Hematopoietic multipotent progenitor cell treated with erythropoietin and hydrocortisone succinate and interleukin-3 and kit ligand, for 6 days (in vitro differentiated cells): ENCODE measurements at regions not wholly inside any gene's neighbourhood (a gene's known extent, or its start where the extent isn't known, plus 50 kb on each side); places are given as distances from the start of the nearest gene placed in this dataset.
"Not testable (repeated sequence)": the region's sequence is repeated elsewhere in the genome, so short reads cannot be mapped to it uniquely, and the experiment has no call there.

Source experiments
- DNase-seq: peaks from one replicate; pipeline ENCODE4 v3.0.0-alpha.2; 2015

DNA sequence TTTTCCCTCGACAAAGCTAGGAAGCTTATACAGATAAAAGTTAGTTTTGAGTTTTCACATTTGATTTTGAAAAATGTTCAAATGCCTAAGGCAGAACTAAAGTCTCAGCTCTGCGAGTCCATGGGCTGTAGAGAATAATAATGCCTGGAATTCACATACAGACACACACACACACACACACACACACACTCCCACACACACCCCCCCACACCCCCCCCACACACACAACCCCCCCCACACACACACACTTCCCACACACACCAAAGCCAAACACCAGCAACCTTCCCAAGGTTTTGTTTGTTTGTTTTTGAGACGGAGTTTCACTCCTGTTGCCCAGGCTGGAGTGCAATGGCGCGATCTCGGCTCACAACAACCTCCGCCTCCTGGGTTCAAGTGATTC is 62.8 kb upstream of the EIF5 start:
- DNase-seq = no peak

DNA sequence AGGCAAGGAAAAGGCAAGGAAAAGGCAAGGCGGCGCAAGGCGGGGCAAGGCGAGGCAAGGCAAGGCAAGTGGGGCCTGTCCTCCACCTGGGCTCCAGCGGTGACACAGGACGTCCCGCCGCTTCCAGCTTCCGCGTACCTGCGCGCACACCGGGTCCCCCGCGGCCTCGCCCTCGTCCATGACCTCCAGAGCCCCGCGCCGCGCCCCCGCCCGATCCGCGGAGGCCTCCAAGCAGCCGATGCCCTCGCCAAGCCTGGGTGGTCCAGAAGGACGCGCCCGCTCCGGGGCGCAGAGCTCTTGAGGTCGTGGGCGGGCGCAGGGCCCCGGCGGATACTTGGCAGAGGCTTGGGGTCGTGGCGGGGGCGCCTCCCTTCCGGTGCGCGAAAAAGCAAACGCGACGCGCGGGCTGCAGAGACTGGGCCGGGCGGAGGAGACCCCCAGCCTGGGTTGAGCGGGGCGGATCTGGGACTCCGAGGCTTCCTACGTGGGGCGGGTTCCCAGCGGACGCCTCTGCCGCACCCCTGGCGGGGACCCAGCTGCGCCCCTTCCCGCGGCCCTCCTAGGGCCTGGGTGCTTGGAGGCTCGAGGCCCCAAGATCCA is 60.8 kb upstream of the EIF5 start:
- DNase-seq = no peak

DNA sequence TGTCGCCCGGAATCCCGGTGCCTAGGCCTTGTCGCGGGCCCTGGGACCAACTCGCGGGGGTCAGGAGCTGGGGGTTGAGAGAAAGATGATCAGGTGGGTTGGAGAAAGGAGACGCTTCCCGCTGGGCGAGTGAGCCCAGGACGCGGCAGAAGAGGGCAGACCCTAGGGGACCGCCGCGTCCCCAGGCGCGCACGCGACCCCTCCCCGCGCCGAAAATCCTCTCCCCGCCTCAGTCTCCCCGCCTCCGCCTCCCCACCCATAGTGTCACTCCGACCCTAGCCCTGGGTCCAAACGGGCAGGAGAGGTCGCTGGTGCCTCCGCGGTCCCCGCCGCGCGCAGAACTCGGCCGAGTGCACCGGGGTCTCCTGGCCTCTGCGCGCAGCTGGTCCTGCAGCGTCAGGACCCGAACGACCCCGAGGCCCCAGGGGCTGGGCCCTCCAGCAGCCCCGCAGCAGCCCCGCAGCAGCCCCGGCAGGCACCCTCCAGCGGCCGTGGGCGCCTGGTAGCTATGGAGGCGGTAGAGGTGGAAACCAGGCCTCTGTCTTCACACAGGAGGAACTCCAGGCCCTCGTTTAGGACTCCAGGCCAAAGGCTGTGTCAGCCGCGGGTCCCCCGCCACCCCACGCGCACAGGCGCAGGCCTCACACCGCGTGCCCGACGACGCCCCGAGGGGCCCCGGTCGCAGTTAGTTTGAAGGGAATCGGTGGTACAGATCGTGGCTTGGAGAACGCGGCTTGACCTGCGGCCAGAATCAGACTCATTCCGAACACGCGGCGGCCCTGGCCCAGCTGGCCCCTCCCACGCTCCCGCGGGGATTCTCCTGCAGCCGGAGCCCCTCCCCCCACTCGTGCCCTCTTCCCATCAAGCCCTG is 60.1 kb upstream of the EIF5 start:
- no peak for DNase-seq

DNA sequence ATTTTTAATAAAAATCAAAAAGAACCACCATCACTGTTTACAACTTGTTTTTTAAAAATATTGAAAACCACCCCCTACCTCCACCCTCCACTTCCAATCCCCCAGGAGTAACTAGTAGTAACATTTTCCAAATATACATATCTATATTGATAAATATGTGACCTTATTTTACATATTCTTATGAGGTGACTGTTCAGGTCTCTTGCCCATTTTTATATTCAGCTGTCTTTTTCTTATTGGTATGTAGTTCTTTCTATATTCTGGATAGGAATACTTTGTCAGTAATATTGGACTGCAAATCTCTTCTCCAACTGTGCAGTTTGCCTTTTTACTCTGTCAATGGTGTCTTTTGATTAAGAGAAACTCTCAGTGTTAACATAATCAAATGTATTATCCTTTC is 59.0 kb upstream of the EIF5 start:
- DNase-seq = no peak

DNA sequence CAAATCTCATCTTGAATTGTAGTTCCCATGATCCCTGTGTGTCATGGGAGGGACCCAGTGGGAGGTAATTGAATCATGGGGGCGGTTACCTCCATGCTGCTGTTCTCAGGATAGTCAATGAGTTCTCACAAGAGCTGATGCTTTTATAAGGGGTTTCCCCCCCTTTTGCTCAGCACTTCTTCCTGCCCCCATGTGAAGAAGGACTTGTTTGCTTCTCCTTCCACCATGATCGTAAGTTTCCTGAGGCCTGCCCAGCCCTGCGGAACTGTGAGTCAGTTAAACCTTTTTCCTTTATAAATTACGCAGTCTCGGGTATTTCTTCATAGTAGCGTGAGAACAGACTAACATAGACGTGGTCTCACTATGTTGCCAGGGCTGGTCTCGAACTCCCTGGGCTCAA is 56.1 kb upstream of the EIF5 start:
- no peak for DNase-seq

DNA sequence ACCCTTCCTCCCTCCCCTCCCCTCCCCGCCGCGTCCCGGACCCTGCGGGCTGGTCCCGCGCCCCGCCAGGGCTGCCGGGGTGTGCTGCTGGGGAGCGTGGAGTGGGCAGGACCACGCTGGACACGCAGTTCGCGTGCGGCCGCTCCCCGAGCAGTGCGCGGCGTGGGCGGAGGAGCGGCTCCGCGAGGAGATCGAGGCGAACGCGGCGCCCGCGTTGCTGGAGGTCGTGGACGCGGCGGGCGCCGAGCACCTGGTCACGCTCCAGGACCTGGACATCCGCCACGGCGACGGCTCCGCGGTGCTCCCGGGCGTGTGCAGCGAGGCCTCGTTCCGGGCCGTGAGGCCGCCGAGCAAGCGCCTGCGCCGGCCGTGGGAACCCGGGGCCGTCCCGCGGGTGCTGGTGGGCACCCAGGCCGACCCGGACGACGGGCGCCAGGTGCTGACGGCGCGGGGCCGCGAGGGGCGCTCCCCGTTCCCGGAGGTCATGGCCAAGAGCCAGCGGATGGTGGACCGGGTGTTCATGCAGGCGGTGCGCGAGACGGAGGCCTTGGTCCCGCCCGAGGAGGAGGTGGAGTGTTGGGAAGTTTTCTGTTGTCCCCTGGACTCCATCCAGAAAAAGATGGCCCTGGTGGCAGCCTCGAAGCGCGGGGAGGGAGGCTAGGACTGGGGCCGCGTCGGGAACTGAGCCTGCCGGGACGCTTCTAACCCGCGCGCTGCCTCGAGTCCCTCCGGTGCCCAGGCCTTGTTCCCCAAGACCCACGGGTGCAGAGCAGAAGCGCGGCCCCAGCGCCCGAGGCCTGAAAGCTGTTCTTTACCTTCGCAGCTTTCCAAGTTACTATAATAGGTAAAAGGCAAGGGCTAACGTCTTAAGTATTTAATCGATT is 54.7 kb upstream of the EIF5 start:
- DNase-seq = no peak

DNA sequence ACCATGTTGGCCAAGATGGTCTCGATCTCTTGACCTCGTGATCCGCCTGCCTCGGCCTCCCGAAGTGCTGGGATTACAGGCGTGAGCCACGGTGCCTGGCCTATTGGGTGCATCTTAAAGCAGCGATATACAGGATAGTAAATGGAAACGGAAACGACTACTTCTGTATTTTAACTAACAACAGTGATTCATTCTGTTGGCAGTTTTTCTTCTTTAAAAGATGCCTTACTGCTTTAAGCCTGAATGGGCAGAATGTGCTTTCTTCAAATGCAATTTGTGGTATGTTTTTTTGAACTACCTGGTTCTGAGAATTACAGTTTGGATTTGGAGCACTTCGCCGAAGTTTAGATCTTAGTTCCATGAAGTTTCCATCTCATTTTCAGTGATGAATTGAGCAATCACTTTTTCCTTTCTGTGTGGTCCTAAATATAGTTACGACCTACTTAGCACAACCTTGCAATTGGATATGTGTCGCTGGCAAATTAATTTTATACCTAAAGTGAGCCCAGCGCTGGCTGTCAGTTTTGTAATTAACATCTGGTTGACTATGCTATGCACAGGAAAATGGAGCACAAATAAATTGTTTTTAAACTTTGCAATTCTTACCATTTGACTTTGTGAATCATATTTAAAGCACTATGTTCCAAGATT is 53.6 kb upstream of the EIF5 start:
- no peak for DNase-seq

DNA sequence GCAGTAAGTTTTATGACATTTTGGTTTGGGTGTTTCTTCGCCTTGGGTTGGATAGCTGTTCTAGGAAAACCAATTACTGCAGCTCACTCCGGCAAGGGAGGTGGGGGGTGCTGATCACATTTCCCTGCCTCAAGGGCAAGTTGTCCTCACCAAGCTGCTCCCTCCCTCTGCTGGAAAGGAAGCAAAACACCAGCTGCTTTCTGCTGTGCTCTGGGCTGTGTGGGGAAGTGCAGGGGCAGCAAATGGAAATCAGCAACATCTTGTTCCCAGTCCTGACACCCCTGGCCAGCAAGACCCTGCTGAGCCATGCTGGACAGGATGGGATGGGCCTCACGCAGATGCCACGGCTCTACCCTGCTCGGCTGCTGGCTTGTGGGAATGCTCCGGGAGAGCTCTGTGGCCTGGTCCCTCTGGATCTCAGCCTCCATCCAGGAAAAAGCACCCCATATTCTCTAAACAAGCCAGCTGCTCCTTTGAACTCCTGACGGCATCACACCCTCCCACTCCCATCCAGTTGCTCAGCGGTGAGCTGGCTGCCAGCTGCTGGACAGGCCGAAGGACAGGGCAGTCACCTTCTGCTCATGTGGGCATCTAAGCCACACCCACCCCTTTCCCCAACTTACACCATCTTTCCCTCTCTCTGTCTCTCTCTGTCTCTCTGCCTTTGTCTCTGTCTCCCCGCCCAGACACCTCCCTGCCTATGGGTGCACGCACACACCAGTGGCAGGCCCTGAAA is 52.4 kb upstream of the EIF5 start:
- DNase-seq = peak; percentile 41

DNA sequence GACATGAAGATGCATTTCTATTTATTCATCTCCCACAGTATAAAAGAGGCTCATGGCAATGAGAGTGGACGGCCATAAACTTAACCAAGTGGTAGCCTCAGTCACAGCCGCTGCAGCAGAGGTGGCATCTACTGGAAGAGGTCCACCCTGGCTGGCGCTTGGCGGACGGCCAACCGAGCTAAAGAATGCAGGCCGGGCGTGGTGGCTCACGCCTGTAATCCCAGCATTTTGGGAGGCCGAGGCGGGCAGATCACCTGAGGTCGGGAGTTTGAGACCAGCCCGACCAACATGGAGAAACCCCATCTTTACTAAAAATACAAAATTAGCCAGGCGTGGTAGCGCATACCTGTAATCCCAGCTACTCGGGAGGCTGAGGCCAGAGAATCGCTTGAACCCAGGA is 51.7 kb upstream of the EIF5 start:
- DNase-seq = not testable (repeated sequence)

DNA sequence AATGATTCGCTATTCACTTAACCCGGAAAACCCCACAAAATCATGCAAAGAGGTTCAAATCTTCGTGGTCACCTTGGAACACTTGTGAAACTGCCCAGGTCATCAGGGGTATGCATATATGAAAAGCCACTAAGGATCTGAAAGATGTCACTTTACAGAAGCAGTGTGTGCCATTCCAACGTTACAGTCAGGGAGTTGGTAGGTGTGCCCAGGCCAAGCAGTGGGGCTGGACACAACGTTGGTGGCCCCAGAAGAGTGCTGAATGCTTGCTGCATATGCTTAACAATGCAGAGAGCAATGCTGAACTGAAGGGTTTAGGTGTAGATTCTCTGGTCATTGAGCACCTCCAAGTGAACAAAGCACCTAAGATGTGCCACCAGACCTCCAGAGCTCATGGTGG is 51.1 kb upstream of the EIF5 start:
- DNase-seq = no peak

DNA sequence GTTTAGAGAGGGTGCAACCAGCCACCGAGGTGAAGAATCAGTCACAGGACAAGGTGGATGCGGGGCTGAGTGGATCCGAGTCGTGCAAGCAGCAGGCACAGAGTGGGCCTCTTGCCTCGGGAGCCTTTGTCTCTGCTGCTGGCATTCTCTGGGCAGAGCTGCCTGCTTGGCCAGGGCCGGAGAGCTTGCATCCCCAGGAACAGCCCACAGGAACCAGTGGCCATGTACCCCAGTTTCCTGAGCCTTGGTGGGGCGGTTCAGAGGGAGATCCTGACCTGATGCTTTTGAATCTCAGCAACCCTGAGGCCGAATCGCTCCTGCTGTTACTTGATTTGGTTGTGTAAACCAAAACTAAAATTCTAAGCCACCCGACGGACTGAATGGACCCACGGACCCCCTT is 50.1 kb upstream of the EIF5 start:
- no peak for DNase-seq
